ENCODE measurements at regions not wholly inside any gene's neighbourhood (a gene's known extent, or its start where the extent isn't known, plus 50 kb on each side); places are given as distances from the start of the nearest gene placed in this dataset.

DNA sequence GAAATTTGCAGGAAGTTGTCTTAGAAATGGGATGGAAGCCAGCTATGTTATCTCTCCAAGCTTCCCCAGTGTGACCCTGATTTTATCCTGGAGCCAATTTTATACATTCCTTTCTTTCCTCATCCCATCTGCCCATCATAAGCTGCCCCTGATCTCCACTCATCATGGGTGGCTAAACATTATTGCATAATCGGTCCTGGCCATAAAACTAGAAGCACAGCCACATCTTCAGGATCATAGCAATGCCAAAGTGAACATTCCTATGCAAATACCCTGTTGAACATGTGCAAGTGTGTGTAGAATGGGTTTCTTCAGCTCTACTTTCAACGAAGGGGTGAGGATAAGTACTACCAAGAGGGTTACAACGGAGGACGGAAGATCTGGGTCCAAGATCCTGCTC, 50.6 kb upstream of the COG2 start:
- no peak overlapping the region for H3K4me3 ChIP-seq
- no peaks in the 10 kb centered on the region for H3K36me3 ChIP-seq
- DNase-seq = no peak
- H3K4me1 ChIP-seq = no peaks in the 10 kb centered on the region
- no peaks in the 10 kb centered on the region for H3K27me3 ChIP-seq
- H3K27ac ChIP-seq = no peak overlapping the region
- TF ChIP-seq, protein P1, sequence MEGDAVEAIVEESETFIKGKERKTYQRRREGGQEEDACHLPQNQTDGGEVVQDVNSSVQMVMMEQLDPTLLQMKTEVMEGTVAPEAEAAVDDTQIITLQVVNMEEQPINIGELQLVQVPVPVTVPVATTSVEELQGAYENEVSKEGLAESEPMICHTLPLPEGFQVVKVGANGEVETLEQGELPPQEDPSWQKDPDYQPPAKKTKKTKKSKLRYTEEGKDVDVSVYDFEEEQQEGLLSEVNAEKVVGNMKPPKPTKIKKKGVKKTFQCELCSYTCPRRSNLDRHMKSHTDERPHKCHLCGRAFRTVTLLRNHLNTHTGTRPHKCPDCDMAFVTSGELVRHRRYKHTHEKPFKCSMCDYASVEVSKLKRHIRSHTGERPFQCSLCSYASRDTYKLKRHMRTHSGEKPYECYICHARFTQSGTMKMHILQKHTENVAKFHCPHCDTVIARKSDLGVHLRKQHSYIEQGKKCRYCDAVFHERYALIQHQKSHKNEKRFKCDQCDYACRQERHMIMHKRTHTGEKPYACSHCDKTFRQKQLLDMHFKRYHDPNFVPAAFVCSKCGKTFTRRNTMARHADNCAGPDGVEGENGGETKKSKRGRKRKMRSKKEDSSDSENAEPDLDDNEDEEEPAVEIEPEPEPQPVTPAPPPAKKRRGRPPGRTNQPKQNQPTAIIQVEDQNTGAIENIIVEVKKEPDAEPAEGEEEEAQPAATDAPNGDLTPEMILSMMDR (IDR thresholded peaks at IDR 0.05) = no peak
- TF ChIP-seq POLR2A (IDR thresholded peaks at IDR 0.05) = no peak
- no peaks in the 10 kb centered on the region for H3K9me3 ChIP-seq

DNA sequence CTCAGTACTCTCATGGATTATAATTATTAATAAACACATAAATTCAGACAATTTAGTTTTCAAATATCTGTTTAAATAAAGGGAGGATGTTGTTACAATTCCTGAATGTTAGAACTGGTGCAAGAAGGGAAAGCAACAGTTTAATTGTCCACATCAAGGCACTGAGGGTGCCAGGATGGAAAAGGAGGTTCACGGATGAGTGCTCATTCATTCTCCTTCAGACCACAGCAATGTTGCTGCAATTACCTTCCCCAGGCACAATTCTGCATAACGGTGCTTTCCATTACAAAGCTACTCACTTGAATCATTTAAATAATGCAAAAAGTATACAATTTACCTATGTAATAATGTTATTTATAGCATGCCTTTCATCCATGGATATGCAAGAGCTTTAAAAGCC, 52.3 kb upstream of the COG2 start:
- Histone ChIP-seq H3K4me1 (no peaks in the 10 kb centered on the region), H3K27me3 (no peaks in the 10 kb centered on the region), H3K36me3 (no peaks in the 10 kb centered on the region), H3K27ac (no peak overlapping the region), H3K4me3 (no peak overlapping the region), H3K9me3 (no peaks in the 10 kb centered on the region)
- no peak for TF ChIP-seq POLR2A (IDR thresholded peaks at IDR 0.05)
- TF ChIP-seq, protein P1 (IDR thresholded peaks at IDR 0.05) = no peak
- DNase-seq = no peak

DNA sequence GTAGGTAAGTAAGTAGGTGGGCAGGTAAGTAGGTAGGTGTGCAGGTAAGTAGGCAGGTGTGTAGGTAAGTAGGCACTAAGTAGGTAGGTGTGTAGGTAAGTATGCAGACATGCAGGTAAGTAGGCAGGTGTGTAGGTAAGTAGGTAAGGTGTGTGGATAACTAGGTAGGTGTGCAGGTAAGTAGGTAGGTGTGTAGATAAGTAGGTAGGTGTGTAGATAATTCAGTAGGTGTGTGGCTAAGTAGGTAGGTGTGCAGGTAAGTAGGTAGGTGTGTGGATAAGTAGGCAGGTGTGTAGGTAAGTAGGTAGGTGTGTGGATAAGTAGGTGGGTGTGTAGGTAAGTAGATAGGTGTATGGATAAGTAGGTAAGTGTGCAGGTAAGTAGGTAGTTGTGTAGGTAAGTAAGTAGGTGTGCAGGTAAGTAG, 53.9 kb upstream of the COG2 start:
- Histone ChIP-seq H3K9me3 (no peaks in the 10 kb centered on the region), H3K36me3 (no peaks in the 10 kb centered on the region), H3K4me1 (no peaks in the 10 kb centered on the region), H3K27me3 (no peaks in the 10 kb centered on the region), H3K27ac (no peak overlapping the region), H3K4me3 (no peak overlapping the region)
- TF ChIP-seq, protein P1 (IDR thresholded peaks at IDR 0.05) = no peak
- TF ChIP-seq POLR2A (IDR thresholded peaks at IDR 0.05) = no peak
- DNase-seq = no peak

DNA sequence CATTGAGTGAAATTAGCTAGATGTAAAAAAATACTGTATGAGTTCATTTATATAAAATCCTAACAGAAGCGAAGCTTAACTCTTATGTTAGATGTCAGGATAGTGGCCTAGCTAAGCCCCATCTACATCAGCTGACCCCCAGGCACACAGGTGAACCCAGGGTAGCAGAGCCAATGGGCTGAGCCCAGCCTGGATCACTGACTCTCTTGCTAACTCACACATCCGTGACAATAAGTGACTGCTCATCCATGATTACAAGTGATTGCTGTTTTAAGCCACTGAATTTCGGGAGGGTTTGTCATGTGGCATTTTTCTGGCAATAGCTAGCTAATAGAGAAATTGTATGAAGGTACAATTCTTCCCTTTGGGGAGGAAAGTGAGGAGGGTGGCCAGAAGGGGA, 55.2 kb upstream of the COG2 start:
- TF ChIP-seq POLR2A (IDR thresholded peaks at IDR 0.05) = no peak
- TF ChIP-seq, protein P1 (IDR thresholded peaks at IDR 0.05) = no peak
- Histone ChIP-seq H3K27ac (no peak overlapping the region), H3K4me1 (no peaks in the 10 kb centered on the region), H3K27me3 (no peaks in the 10 kb centered on the region), H3K9me3 (no peaks in the 10 kb centered on the region), H3K36me3 (no peaks in the 10 kb centered on the region), H3K4me3 (no peak overlapping the region)
- no peak for DNase-seq

DNA sequence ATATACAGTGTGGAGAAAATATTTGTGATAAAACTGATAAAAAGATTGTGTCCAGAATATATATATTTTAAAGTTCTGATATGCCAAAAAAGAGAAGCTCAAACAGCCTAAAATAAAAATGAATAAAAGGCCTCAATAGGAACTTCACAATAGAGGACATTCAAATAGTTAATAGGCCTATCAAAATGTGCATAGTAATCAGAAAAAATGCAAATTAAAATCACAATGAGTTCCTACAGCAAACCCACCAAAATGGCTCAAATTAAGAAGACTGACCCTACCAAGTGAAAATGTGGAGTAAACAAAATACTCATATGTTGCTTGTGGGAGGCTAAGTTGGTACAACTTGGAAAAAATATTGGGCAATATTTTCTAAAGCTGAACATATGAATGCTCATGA, 57.6 kb upstream of the COG2 start:
- Histone ChIP-seq H3K27me3 (no peaks in the 10 kb centered on the region), H3K9me3 (no peaks in the 10 kb centered on the region), H3K4me3 (no peak overlapping the region), H3K4me1 (no peaks in the 10 kb centered on the region), H3K36me3 (no peaks in the 10 kb centered on the region), H3K27ac (no peak overlapping the region)
- DNase-seq = no peak
- TF ChIP-seq, protein P1 (IDR thresholded peaks at IDR 0.05) = no peak

DNA sequence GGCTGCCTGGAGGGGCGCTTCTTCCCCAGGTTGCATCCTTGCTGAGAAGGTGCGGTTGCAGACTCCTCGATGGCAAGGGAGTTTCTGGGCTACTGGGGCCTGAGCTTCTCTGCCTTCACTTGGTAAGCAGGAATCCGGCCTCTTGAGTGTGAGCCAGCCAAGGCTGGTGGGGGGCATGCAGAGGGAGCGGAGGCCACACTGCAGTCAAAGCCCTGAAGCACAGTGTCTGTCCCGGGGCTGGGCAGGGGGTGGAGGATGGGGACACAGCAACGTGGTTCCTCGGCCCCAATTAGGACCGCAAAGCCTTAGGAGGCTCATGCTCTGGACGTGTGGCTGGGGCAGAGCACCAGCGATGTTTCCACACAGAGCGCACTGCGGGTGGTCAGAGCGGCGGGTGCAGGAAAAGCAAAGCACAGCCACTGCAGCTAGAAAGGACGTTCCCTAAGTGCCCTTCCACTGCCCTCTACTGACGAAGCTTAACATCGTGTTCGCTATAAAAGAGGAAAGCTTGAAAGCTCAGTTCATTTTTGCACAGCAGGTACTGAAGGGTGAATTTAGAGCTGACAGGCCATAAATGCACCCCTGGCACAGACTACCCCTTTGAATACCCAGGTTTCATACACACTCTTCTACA, 60.7 kb upstream of the COG2 start:
- Histone ChIP-seq H3K4me1 (no peaks in the 10 kb centered on the region), H3K9me3 (no peaks in the 10 kb centered on the region), H3K4me3 (no peak overlapping the region), H3K27me3 (no peaks in the 10 kb centered on the region), H3K36me3 (no peaks in the 10 kb centered on the region), H3K27ac (no peak overlapping the region)
- no peak for DNase-seq
- TF ChIP-seq POLR2A (IDR thresholded peaks at IDR 0.05) = no peak
- TF ChIP-seq, protein P1 (IDR thresholded peaks at IDR 0.05) = peak in 1 of 6 experiments; percentile 16
